Brain microvascular endothelial cell (primary cell): ENCODE measurements at regions not wholly inside any gene's neighbourhood (a gene's known extent, or its start where the extent isn't known, plus 50 kb on each side); places are given as distances from the start of the nearest gene placed in this dataset.
A peak's percentile ranks its signal among the peaks of the same experiment; 100 is the strongest.

Experiments used
- DNase-seq: peaks from one replicate; pipeline ENCODE4 v3.0.0-alpha.2; 2020
- H3K27ac ChIP-seq: fragments of 250-450 bp; sonication (Bioruptor Pico); 2 replicates; pipeline ENCODE4 v1.5.1; 2020; ENCODE audit warnings: mild to moderate bottlenecking, moderate library complexity
- H3K27me3 ChIP-seq: fragments of 250-450 bp; sonication (Bioruptor Pico); replicated peaks from 2 replicates; pipeline ENCODE4 v1.5.1; 2020; ENCODE audit warnings: mild to moderate bottlenecking
- H3K36me3 ChIP-seq: fragments of 250-450 bp; sonication (Bioruptor Pico); replicated peaks from 2 replicates; pipeline ENCODE4 v1.5.1; 2020; ENCODE audit warnings: mild to moderate bottlenecking
- H3K4me3 ChIP-seq: 2 replicates; pipeline ENCODE4 v1.5.1; 2011; ENCODE audit warnings: low read depth, mild to moderate bottlenecking, control low read depth, low read length, moderate library complexity
- in situ Hi-C: cut with HindIII; loops from 2 replicates; pipeline ENCODE4 v1.10.0; 2017; ENCODE audit warnings: low sequenced_read_pairs, low pct_ligation_motif_present
- TF ChIP-seq, protein P1 (sequence below): IDR thresholded peaks from 2 replicates; pipeline ENCODE4 v1.5.1; 2011; ENCODE audit warnings: low read depth, mild to moderate bottlenecking, moderate library complexity, low read length, control low read depth, inconsistent platforms; ENCODE audit errors: missing control alignments

DNA sequence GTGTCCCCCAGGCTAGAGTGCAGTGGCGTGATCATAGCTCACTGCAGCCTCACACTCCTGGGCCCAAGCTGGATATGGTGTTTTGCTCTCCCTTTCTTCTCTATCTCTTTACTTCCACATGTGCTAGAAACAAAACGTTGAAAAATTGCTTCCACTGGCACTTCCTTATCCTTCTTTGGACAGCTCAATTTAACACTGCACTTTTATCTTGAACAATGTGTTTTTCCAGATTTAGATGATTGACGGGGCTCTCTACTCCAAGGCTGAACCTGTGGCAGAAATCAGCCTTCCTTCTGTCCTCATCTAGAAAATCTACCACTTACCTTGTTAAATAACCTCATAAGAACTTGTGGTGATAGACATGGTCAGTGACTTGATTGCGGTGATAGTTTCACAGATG, 165.1 kb downstream of the DAD1 start:
- DNase-seq = no peak
- in situ Hi-C loops = no loop called here
- no peaks in the 10 kb centered on the region for H3K27me3 ChIP-seq
- no peaks in the 10 kb centered on the region for H3K36me3 ChIP-seq
- no peak overlapping the region for H3K27ac ChIP-seq
- TF ChIP-seq, protein P1, sequence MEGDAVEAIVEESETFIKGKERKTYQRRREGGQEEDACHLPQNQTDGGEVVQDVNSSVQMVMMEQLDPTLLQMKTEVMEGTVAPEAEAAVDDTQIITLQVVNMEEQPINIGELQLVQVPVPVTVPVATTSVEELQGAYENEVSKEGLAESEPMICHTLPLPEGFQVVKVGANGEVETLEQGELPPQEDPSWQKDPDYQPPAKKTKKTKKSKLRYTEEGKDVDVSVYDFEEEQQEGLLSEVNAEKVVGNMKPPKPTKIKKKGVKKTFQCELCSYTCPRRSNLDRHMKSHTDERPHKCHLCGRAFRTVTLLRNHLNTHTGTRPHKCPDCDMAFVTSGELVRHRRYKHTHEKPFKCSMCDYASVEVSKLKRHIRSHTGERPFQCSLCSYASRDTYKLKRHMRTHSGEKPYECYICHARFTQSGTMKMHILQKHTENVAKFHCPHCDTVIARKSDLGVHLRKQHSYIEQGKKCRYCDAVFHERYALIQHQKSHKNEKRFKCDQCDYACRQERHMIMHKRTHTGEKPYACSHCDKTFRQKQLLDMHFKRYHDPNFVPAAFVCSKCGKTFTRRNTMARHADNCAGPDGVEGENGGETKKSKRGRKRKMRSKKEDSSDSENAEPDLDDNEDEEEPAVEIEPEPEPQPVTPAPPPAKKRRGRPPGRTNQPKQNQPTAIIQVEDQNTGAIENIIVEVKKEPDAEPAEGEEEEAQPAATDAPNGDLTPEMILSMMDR = no peak
- no peak overlapping the region for H3K4me3 ChIP-seq

DNA sequence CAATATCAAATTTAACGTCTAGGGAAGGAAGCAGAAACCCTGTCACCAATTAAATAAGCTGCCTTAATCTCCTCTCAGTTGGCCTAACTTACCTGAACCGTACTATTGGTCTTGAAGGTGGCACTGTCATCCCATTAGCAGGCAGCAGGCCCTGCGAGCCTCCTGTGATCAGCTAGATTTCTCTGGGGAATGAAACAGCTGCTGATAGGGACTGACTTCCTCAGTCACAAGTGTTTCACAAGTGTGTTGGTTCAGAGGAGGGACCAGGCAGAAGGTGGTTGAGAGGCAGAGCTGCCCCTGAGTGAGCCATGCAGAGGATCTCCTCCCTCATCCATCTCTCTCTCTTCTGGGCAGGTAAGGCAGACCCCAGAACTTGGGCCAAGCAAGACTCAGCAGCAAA, 166.8 kb downstream of the DAD1 start:
- H3K27ac ChIP-seq = no peak overlapping the region
- in situ Hi-C loops = no loop called here
- H3K36me3 ChIP-seq = no peaks in the 10 kb centered on the region
- TF ChIP-seq, protein P1 = no peak
- H3K27me3 ChIP-seq = no peaks in the 10 kb centered on the region
- DNase-seq = no peak
- H3K4me3 ChIP-seq = no peak overlapping the region

DNA sequence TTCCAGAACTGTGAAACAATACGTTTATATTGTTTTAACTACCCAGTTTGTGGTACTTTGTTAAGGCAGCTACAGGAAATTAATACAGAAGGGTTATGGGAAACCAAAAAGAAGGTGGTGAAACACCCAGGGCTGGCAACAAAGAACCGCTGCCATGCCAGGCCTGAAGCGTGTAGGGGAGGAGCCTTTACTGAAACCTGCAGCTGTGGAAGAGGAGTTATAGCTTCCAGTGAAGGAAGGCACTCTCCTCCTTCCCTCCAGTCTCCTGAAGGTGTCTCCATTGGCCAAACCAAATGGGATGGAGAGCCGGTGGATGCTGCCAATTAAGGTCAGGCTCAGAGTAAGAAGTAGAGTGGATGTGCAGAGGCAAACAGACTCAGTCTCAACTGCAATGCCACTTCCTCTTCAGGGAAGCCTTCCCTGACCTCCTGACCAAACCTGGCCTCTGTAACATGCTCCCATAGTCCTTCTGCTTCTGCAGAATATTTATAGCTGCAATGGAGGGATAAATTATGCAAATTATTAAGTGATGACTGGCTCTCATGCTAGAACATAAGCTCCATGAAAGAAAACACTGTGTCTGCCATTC, 168.3 kb downstream of the DAD1 start:
- no peaks in the 10 kb centered on the region for H3K36me3 ChIP-seq
- in situ Hi-C loops = no loop called here
- TF ChIP-seq, protein P1 = peak; percentile 7
- DNase-seq = no peak
- H3K27ac ChIP-seq = no peak overlapping the region
- no peaks in the 10 kb centered on the region for H3K27me3 ChIP-seq
- H3K4me3 ChIP-seq = no peak overlapping the region

DNA sequence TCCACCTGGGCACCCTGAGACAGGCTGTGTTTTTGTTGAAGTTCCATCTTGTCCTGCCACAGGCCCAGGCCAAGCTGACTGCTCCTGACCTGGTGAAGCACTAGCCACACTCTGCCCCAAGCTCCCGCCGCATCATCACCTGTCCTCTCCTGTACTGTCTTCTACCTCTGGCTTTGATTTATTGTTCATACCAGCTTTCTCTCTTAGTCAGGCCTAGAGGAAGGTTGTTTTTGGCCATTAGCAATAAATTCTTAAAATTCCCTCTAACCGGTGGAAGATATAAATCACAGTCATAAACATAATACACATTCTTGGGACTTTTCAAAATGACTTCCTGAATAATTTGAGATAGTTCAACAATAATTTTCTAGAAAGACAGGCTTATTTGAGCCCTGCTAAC, 169.4 kb downstream of the DAD1 start:
- in situ Hi-C loops = no loop called here
- H3K27ac ChIP-seq = no peak overlapping the region
- TF ChIP-seq, protein P1 = no peak
- no peak overlapping the region for H3K4me3 ChIP-seq
- no peaks in the 10 kb centered on the region for H3K36me3 ChIP-seq
- DNase-seq = no peak
- no peaks in the 10 kb centered on the region for H3K27me3 ChIP-seq

DNA sequence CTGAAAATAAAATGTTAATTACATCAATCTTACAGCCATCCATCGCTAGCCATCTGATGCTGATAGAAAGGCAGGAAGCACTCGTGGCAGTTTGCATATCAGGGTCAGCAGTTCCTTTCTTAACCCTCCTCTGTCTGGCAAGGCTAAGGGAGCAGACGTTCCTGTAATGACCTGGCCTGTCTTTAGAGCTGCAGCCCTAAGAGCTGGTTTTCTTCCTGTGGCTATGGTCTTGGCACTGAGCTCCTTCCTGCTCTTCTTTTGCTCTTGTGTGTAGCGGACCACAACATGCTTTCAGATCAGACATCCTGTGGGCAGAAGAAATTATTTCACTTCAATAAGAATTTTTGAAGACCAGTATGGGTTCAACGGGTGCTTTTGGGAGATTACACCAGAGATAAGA, 170.4 kb downstream of the DAD1 start:
- in situ Hi-C loops = no loop called here
- Histone ChIP-seq H3K36me3 (no peaks in the 10 kb centered on the region), H3K27ac (no peak overlapping the region), H3K4me3 (no peak overlapping the region), H3K27me3 (no peaks in the 10 kb centered on the region)
- TF ChIP-seq, protein P1 = no peak
- no peak for DNase-seq

DNA sequence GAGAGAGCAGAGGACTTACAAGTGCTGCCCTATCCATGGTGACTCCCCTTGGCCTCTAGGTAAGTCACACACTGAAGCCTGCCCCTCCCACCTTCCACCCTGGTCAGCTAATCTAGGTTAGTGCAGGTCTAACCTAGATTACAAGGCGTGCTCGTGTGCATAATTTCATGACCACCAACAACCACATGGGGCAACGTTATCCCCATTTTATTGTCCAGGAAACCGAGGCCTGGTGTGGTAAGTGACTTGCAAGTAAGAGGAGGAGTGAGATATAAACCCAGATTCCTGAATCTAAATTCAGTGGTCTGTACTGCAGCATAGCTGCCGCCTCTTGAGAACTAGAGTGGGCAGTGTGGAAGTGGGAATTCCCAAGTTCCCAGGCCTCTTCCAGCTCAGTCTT, 171.1 kb downstream of the DAD1 start:
- Histone ChIP-seq H3K4me3 (no peak overlapping the region), H3K27ac (no peak overlapping the region), H3K27me3 (no peaks in the 10 kb centered on the region), H3K36me3 (no peaks in the 10 kb centered on the region)
- DNase-seq = no peak
- in situ Hi-C loops = no loop called here
- TF ChIP-seq, protein P1 = no peak
